ENCODE measurements at regions not wholly inside any gene's neighbourhood (a gene's known extent, or its start where the extent isn't known, plus 50 kb on each side); places are given as distances from the start of the nearest gene placed in this dataset.
"Not testable (repeated sequence)": the region's sequence is repeated elsewhere in the genome, so short reads cannot be mapped to it uniquely, and the experiment has no call there.

DNA sequence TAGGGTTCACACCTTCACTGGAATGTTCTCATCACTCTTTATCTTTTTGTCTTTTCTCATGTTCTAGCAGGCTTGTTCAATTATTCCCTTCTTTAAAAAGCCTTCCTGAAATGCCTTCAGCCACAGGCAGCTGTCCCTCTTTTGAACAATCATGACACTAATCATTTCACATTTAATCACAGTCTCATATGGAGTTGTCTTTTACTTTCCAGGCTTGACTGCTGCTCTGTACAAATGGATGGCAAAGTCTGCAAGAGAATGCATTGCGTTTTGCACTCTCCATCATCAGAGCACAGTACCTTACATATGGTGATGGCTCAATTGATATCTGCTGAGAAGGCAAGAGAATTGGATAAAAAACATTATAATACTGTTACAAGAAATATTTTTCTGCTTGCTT is 529.8 kb downstream of the DIPK2A start:
- Histone ChIP-seq H2AFZ (ENCODE audit: low read depth, low read length) (no peak overlapping the region), H3K79me1 (replicated peaks; ENCODE audit: low read length, poor library complexity, severe bottlenecking) (no peaks in the 10 kb centered on the region), H3K9ac (ENCODE audit: low read length) (no peak overlapping the region)

DNA sequence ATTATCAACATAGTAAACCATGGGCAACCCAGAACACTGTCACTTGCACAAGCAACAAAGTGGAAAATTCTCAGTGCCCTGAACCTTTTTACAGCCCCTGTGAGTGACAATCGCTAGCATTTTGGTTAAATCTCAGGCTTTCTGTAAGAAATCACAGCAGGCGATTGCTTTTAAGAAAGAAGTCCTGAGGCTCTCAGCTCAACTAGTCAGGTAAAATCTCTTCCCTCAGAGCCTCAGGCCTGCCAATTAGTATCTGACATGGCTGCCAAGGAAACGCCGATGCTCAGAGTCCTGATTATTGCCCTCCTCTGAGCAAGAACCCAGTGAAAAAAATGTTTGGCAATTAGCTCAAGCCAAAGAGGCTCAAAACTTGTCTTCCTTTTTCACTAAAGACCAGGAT is 530.8 kb downstream of the DIPK2A start:
- H3K4me1 ChIP-seq (ENCODE audit: control insufficient read depth, insufficient read depth, low read depth, low read length), result no peaks in the 10 kb centered on the region
- H3K4ac ChIP-seq (ENCODE audit: low read depth in 1 of 2, low read length in 2 of 2), result no peak overlapping the region
- no peak overlapping the region for H3K18ac ChIP-seq (ENCODE audit: low read depth in 1 of 2, low read length in 2 of 2)
- H4K8ac ChIP-seq (ENCODE audit: low read length), result no peak overlapping the region
- no peak overlapping the region for H2AK5ac ChIP-seq (ENCODE audit: low read length, severe bottlenecking)
- no peak overlapping the region for H2BK15ac ChIP-seq (ENCODE audit: low read depth, poor library complexity, severe bottlenecking)
- H3K36me3 ChIP-seq (ENCODE audit: control insufficient read depth in 1 of 2, insufficient read depth in 2 of 2, low read depth in 1 of 2, low read length in 2 of 2), result no peaks in the 10 kb centered on the region
- no peak overlapping the region for H2AFZ ChIP-seq (ENCODE audit: low read depth, low read length)
- H4K91ac ChIP-seq (ENCODE audit: low read length), result no peak overlapping the region
- H3K23ac ChIP-seq (ENCODE audit: low read length in 2 of 2), result no peak overlapping the region
- WGBS, result 97% methylated on average over 4 of the region's 4 CpGs
- DNase-seq, result no peak
- H3K27ac ChIP-seq (ENCODE audit: low read length, poor library complexity, severe bottlenecking), result no peak overlapping the region
- H3K4me3 ChIP-seq (ENCODE audit: insufficient read depth in 1 of 2, low read depth in 1 of 2, low read length in 2 of 2), result no peak overlapping the region
- no peak overlapping the region for H3K14ac ChIP-seq (ENCODE audit: low read length in 2 of 2)
- no peaks in the 10 kb centered on the region for H3K9me3 ChIP-seq (ENCODE audit: control insufficient read depth, low read length)
- H2BK12ac ChIP-seq (ENCODE audit: low read length in 2 of 2), result no peak overlapping the region
- no peak overlapping the region for H3K9ac ChIP-seq (ENCODE audit: low read length)
- H3K27me3 ChIP-seq (ENCODE audit: control insufficient read depth in 1 of 2, insufficient read depth in 1 of 2, low read length in 2 of 2), result no peaks in the 10 kb centered on the region
- H3K79me1 ChIP-seq (replicated peaks; ENCODE audit: low read length, poor library complexity, severe bottlenecking), result no peaks in the 10 kb centered on the region
- H3K4me2 ChIP-seq (ENCODE audit: low read length, poor library complexity, severe bottlenecking), result no peak overlapping the region
- no peak overlapping the region for H2BK120ac ChIP-seq (ENCODE audit: low read depth, low read length)
- no peak overlapping the region for H2BK5ac ChIP-seq (ENCODE audit: low read depth, low read length, poor library complexity, severe bottlenecking)

More for the DNA sequence above, 529.8 kb downstream of the DIPK2A start:
- no peak overlapping the region for H4K8ac ChIP-seq (ENCODE audit: low read length)
- H3K4me3 ChIP-seq (ENCODE audit: insufficient read depth in 1 of 2, low read depth in 1 of 2, low read length in 2 of 2), result no peak overlapping the region
- no peaks in the 10 kb centered on the region for H3K36me3 ChIP-seq (ENCODE audit: control insufficient read depth in 1 of 2, insufficient read depth in 2 of 2, low read depth in 1 of 2, low read length in 2 of 2)
- no peak overlapping the region for H3K18ac ChIP-seq (ENCODE audit: low read depth in 1 of 2, low read length in 2 of 2)
- no peak overlapping the region for H2BK5ac ChIP-seq (ENCODE audit: low read depth, low read length, poor library complexity, severe bottlenecking)
- H3K27me3 ChIP-seq (ENCODE audit: control insufficient read depth in 1 of 2, insufficient read depth in 1 of 2, low read length in 2 of 2), result no peaks in the 10 kb centered on the region
- no peak overlapping the region for H3K27ac ChIP-seq (ENCODE audit: low read length, poor library complexity, severe bottlenecking)
- no peak overlapping the region for H3K4me2 ChIP-seq (ENCODE audit: low read length, poor library complexity, severe bottlenecking)
- no peak overlapping the region for H2BK12ac ChIP-seq (ENCODE audit: low read length in 2 of 2)
- H2BK15ac ChIP-seq (ENCODE audit: low read depth, poor library complexity, severe bottlenecking), result no peak overlapping the region
- DNase-seq, result no peak
- no peak overlapping the region for H2BK120ac ChIP-seq (ENCODE audit: low read depth, low read length)
- H3K14ac ChIP-seq (ENCODE audit: low read length in 2 of 2), result no peak overlapping the region
- no peak overlapping the region for H3K4ac ChIP-seq (ENCODE audit: low read depth in 1 of 2, low read length in 2 of 2)
- WGBS, result no CpG with 5 or more reads among the region's 1 CpG
- H3K23ac ChIP-seq (ENCODE audit: low read length in 2 of 2), result no peak overlapping the region
- no peaks in the 10 kb centered on the region for H3K4me1 ChIP-seq (ENCODE audit: control insufficient read depth, insufficient read depth, low read depth, low read length)
- no peaks in the 10 kb centered on the region for H3K9me3 ChIP-seq (ENCODE audit: control insufficient read depth, low read length)
- H2AK5ac ChIP-seq (ENCODE audit: low read length, severe bottlenecking), result no peak overlapping the region
- no peak overlapping the region for H4K91ac ChIP-seq (ENCODE audit: low read length)

DNA sequence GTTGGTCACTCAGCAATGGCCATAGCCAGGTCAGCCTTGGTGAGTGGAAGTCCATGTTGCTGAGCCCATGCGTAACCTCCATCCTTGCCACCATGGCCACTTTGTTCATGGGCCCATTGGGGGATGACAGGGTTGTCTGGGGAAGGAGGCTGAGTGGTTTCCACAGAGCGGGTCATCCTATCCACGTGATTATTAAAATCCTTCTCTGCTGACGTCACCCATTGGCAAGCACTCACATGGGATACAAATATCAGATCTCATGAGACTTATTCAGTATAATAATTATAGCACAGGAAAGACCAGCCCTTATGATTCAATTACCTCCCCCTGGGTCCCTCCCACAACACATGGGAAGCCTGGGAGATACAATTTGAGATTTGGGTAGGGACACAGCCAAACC is 534.8 kb downstream of the DIPK2A start:
- not testable (repeated sequence) for H3K27me3 ChIP-seq (ENCODE audit: control insufficient read depth in 1 of 2, insufficient read depth in 1 of 2, low read length in 2 of 2); H3K14ac ChIP-seq (ENCODE audit: low read length in 2 of 2); H3K23ac ChIP-seq (ENCODE audit: low read length in 2 of 2); H3K27ac ChIP-seq (ENCODE audit: low read length, poor library complexity, severe bottlenecking); H2BK15ac ChIP-seq (ENCODE audit: low read depth, poor library complexity, severe bottlenecking); H3K4ac ChIP-seq (ENCODE audit: low read depth in 1 of 2, low read length in 2 of 2); H2AFZ ChIP-seq (ENCODE audit: low read depth, low read length); H2BK12ac ChIP-seq (ENCODE audit: low read length in 2 of 2); H3K36me3 ChIP-seq (ENCODE audit: control insufficient read depth in 1 of 2, insufficient read depth in 2 of 2, low read depth in 1 of 2, low read length in 2 of 2); H3K4me1 ChIP-seq (ENCODE audit: control insufficient read depth, insufficient read depth, low read depth, low read length); H3K4me2 ChIP-seq (ENCODE audit: low read length, poor library complexity, severe bottlenecking); H4K91ac ChIP-seq (ENCODE audit: low read length); DNase-seq; H3K79me1 ChIP-seq (replicated peaks; ENCODE audit: low read length, poor library complexity, severe bottlenecking); H3K9ac ChIP-seq (ENCODE audit: low read length); H3K9me3 ChIP-seq (ENCODE audit: control insufficient read depth, low read length); H2BK120ac ChIP-seq (ENCODE audit: low read depth, low read length); H2BK5ac ChIP-seq (ENCODE audit: low read depth, low read length, poor library complexity, severe bottlenecking); H4K8ac ChIP-seq (ENCODE audit: low read length); H3K18ac ChIP-seq (ENCODE audit: low read depth in 1 of 2, low read length in 2 of 2); H2AK5ac ChIP-seq (ENCODE audit: low read length, severe bottlenecking); H3K4me3 ChIP-seq (ENCODE audit: insufficient read depth in 1 of 2, low read depth in 1 of 2, low read length in 2 of 2)
- 95% methylated on average over 2 of the region's 4 CpGs for WGBS

DNA sequence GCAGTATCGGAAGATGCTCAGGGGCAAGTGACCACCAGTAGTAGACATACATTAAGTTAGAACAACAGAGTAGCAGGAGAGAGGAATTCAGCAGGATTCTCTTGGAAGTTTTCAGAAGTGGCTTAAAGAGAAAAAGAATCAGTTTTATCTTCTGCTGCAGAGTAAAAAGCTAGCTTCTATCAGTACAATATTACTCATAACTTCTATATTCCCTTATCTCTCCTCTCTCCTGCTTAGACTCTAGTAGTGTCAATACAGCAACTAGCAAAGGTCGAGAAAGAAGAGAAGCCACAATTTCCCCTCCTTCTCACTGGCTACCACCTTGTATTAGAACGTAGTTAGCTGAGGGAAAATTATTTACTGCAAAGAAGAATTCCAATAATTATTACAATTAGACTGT is 539.7 kb downstream of the DIPK2A start:
- no peak for DNase-seq
- Histone ChIP-seq H2BK120ac (ENCODE audit: low read depth, low read length) (no peak overlapping the region), H3K79me1 (replicated peaks; ENCODE audit: low read length, poor library complexity, severe bottlenecking) (no peaks in the 10 kb centered on the region), H3K36me3 (ENCODE audit: control insufficient read depth in 1 of 2, insufficient read depth in 2 of 2, low read depth in 1 of 2, low read length in 2 of 2) (no peaks in the 10 kb centered on the region), H3K4me3 (ENCODE audit: insufficient read depth in 1 of 2, low read depth in 1 of 2, low read length in 2 of 2) (no peak overlapping the region), H4K91ac (ENCODE audit: low read length) (no peak overlapping the region), H3K18ac (ENCODE audit: low read depth in 1 of 2, low read length in 2 of 2) (no peak overlapping the region), H3K4me1 (ENCODE audit: control insufficient read depth, insufficient read depth, low read depth, low read length) (no peaks in the 10 kb centered on the region), H2AK5ac (ENCODE audit: low read length, severe bottlenecking) (no peak overlapping the region), H2BK12ac (ENCODE audit: low read length in 2 of 2) (no peak overlapping the region), H3K9me3 (ENCODE audit: control insufficient read depth, low read length) (no peaks in the 10 kb centered on the region), H3K23ac (ENCODE audit: low read length in 2 of 2) (no peak overlapping the region), H2AFZ (ENCODE audit: low read depth, low read length) (no peak overlapping the region), H3K14ac (ENCODE audit: low read length in 2 of 2) (no peak overlapping the region), H3K27ac (ENCODE audit: low read length, poor library complexity, severe bottlenecking) (no peak overlapping the region), H3K9ac (ENCODE audit: low read length) (no peak overlapping the region), H4K8ac (ENCODE audit: low read length) (no peak overlapping the region), H3K4me2 (ENCODE audit: low read length, poor library complexity, severe bottlenecking) (no peak overlapping the region), H3K27me3 (ENCODE audit: control insufficient read depth in 1 of 2, insufficient read depth in 1 of 2, low read length in 2 of 2) (no peaks in the 10 kb centered on the region), H2BK15ac (ENCODE audit: low read depth, poor library complexity, severe bottlenecking) (no peak overlapping the region), H3K4ac (ENCODE audit: low read depth in 1 of 2, low read length in 2 of 2) (no peak overlapping the region), H2BK5ac (ENCODE audit: low read depth, low read length, poor library complexity, severe bottlenecking) (no peak overlapping the region)
- 100% methylated on average over 1 of the region's 3 CpGs for WGBS
